ENCODE measurements at regions not wholly inside any gene's neighbourhood (a gene's known extent, or its start where the extent isn't known, plus 50 kb on each side); places are given as distances from the start of the nearest gene placed in this dataset.

GRCh38 chr5:29309359-29309758, 1884.1 kb upstream of the CDH6 start:
- no peak for TF ChIP-seq CTCF (IDR thresholded peaks at IDR 0.05)
- TF ChIP-seq POLR2A (IDR thresholded peaks at IDR 0.05) = no peak

Measured in testis (tissue), 2 donors.